HCT116 (cell line): ENCODE measurements at regions not wholly inside any gene's neighbourhood (a gene's known extent, or its start where the extent isn't known, plus 50 kb on each side); places are given as distances from the start of the nearest gene placed in this dataset.

Source experiments
- CEBPB ChIP-seq: IDR thresholded peaks from 2 replicates; pipeline ENCODE4 v1.6.1; 2012; ENCODE audit warnings: low read depth
- EZH2 ChIP-seq: fragments of 200-600 bp; sonication (generic); IDR thresholded peaks from 2 replicates; pipeline ENCODE4 v1.6.1; 2017; ENCODE audit warnings: antibody characterized with exemption, mixed run types
- POLR2A ChIP-seq: IDR thresholded peaks from 2 replicates; pipeline ENCODE4 v1.7.0; 2011; ENCODE audit warnings: borderline replicate concordance; ENCODE audit not compliant: insufficient read depth, insufficient read length; ENCODE audit errors: extremely low read depth
- POLR2AphosphoS5 ChIP-seq: IDR thresholded peaks from 2 replicates; pipeline ENCODE4 v1.6.1; 2011; ENCODE audit warnings: mild to moderate bottlenecking, low read depth, low read length, moderate library complexity
- SIN3A ChIP-seq: IDR thresholded peaks from 2 replicates; pipeline ENCODE4 v1.6.1; 2012; ENCODE audit warnings: low read depth
- SRF ChIP-seq: IDR thresholded peaks from 2 replicates; pipeline ENCODE4 v1.6.1; 2012; ENCODE audit warnings: low read depth
- ZFX ChIP-seq: fragments of 450-650 bp; IDR thresholded peaks from 2 replicates; pipeline ENCODE4 v1.6.1; 2017
- TF ChIP-seq, protein P1 (sequence below): IDR thresholded peaks from 2 replicates; pipeline ENCODE4 v1.6.1; 2011; ENCODE audit warnings: mild to moderate bottlenecking, low read length, moderate library complexity; ENCODE audit not compliant: insufficient replicate concordance; ENCODE audit errors: extremely low read depth
- TF ChIP-seq, protein P2 (sequence below), 3 experiments: fragments of 200-600 bp in 1 of 3; sonication (generic) in 1 of 3; IDR thresholded peaks in 2 of 3; conservative IDR thresholded peaks in 1 of 3; 2 replicates each; pipeline ENCODE4 v1.5.1; 2012 to 2017; ENCODE audit warnings: low read depth in 2 of 3, low read length in 2 of 3, antibody characterized with exemption in 1 of 3, borderline replicate concordance in 1 of 3, control low read depth in 1 of 3, mild to moderate bottlenecking in 1 of 3, mixed read lengths in 1 of 3, mixed run types in 1 of 3, moderate library complexity in 1 of 3; ENCODE audit not compliant: insufficient read depth in 1 of 3

- TF ChIP-seq POLR2A, result no peak
- TF ChIP-seq SRF, result no peak
- TF ChIP-seq POLR2AphosphoS5, result no peak
- no peak for TF ChIP-seq EZH2
- no peak for TF ChIP-seq ZFX
- TF ChIP-seq, protein P1, sequence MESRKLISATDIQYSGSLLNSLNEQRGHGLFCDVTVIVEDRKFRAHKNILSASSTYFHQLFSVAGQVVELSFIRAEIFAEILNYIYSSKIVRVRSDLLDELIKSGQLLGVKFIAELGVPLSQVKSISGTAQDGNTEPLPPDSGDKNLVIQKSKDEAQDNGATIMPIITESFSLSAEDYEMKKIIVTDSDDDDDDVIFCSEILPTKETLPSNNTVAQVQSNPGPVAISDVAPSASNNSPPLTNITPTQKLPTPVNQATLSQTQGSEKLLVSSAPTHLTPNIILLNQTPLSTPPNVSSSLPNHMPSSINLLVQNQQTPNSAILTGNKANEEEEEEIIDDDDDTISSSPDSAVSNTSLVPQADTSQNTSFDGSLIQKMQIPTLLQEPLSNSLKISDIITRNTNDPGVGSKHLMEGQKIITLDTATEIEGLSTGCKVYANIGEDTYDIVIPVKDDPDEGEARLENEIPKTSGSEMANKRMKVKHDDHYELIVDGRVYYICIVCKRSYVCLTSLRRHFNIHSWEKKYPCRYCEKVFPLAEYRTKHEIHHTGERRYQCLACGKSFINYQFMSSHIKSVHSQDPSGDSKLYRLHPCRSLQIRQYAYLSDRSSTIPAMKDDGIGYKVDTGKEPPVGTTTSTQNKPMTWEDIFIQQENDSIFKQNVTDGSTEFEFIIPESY, result no peak
- TF ChIP-seq, protein P2, sequence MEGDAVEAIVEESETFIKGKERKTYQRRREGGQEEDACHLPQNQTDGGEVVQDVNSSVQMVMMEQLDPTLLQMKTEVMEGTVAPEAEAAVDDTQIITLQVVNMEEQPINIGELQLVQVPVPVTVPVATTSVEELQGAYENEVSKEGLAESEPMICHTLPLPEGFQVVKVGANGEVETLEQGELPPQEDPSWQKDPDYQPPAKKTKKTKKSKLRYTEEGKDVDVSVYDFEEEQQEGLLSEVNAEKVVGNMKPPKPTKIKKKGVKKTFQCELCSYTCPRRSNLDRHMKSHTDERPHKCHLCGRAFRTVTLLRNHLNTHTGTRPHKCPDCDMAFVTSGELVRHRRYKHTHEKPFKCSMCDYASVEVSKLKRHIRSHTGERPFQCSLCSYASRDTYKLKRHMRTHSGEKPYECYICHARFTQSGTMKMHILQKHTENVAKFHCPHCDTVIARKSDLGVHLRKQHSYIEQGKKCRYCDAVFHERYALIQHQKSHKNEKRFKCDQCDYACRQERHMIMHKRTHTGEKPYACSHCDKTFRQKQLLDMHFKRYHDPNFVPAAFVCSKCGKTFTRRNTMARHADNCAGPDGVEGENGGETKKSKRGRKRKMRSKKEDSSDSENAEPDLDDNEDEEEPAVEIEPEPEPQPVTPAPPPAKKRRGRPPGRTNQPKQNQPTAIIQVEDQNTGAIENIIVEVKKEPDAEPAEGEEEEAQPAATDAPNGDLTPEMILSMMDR (IDR thresholded peaks at IDR 0.05 in 2 of 3, conservative IDR thresholded peaks at IDR 0.05 in 1 of 3; ENCODE audit: borderline replicate concordance in 1 of 3, insufficient read depth in 1 of 3, low read depth in 2 of 3, low read length in 2 of 3), result no peak
- TF ChIP-seq CEBPB, result no peak
- no peak for TF ChIP-seq SIN3A
These were observed 192.9 kb upstream of the TBL1X start for GRCh38 chrX:9271789-9272525.
